ENCODE measurements at regions not wholly inside any gene's neighbourhood (a gene's known extent, or its start where the extent isn't known, plus 50 kb on each side); places are given as distances from the start of the nearest gene placed in this dataset.

DNA sequence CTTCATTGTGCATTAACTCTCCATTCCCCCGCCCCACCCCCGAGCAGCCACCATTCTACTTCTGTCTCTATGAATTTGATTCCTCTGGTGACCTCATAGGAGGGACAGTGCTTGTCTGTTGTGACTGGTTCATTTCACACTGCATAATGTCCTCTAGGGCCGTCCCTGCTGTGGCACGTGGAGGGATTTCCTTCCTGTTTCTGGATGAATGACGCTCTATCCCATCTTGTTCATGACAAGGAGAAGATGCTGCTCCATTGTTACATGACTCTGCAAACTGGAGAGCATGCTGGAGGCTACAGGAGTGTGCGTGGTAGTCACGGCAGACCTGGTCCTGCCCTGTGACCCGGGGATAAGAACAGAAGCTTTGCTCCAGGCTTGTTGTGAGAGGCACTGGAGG lies 61.3 kb downstream of the RTL6 start:
- TF ChIP-seq, protein P1, sequence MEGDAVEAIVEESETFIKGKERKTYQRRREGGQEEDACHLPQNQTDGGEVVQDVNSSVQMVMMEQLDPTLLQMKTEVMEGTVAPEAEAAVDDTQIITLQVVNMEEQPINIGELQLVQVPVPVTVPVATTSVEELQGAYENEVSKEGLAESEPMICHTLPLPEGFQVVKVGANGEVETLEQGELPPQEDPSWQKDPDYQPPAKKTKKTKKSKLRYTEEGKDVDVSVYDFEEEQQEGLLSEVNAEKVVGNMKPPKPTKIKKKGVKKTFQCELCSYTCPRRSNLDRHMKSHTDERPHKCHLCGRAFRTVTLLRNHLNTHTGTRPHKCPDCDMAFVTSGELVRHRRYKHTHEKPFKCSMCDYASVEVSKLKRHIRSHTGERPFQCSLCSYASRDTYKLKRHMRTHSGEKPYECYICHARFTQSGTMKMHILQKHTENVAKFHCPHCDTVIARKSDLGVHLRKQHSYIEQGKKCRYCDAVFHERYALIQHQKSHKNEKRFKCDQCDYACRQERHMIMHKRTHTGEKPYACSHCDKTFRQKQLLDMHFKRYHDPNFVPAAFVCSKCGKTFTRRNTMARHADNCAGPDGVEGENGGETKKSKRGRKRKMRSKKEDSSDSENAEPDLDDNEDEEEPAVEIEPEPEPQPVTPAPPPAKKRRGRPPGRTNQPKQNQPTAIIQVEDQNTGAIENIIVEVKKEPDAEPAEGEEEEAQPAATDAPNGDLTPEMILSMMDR (IDR thresholded peaks at IDR 0.05), result no peak
- no peak for TF ChIP-seq POLR2A (IDR thresholded peaks at IDR 0.05)
- TF ChIP-seq EP300 (IDR thresholded peaks at IDR 0.05), result no peak

Data from tibial nerve (tissue), 4 donors.